SIG-M5 treated with dmso at 0.1 percent for 504 hours (cell line): ENCODE measurements at regions not wholly inside any gene's neighbourhood (a gene's known extent, or its start where the extent isn't known, plus 50 kb on each side); places are given as distances from the start of the nearest gene placed in this dataset.

Source experiments
- DNase-seq: peaks from one replicate; lab custom pipeline; 2025; ENCODE audit not compliant: unreplicated experiment; lab: John Stamatoyannopoulos, UW

DNA sequence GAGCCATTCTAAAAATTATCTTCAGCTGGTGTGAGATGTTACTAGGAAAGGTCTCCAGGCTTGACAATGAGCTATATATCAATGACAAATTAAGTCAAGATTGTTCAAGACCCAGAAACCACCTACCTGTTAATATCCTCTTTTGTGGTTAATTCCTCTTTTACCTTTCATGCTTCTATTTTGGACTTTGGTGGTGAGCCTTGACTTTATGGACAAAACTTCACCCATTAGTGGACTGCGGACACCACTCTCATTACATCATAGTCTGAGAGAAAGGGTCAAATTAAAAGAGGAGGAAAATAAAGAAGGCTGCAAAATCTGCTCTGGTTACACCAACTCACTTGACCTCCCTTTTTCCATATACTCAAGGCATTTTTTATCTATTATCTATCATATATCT lies 271.5 kb upstream of the TTC14 start:
- no peak for DNase-seq

GRCh38 chr3:180332608-180333007 lies 269.4 kb upstream of the TTC14 start:
- DNase-seq, result no peak

GRCh38 chr3:180335050-180335449 lies 266.9 kb upstream of the TTC14 start:
- no peak for DNase-seq

DNA sequence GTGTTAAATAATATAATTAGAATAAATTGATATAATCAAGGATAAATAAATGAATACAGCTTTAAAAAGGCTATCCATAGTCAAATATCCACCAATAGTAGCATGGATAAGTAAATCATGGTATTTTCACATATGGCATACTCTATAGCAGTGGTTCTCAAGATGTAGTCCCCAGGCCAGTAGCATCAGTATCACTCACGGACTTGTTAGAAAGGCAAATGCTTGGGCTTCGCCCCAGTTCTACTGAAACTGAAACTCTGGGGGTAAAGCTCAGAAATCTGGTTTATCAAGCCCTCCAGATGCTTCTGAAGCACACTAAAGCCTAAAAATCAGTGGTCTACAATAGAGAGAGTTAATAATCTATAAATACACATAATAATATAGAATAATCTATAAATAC lies 261.6 kb upstream of the TTC14 start:
- DNase-seq, result no peak

DNA sequence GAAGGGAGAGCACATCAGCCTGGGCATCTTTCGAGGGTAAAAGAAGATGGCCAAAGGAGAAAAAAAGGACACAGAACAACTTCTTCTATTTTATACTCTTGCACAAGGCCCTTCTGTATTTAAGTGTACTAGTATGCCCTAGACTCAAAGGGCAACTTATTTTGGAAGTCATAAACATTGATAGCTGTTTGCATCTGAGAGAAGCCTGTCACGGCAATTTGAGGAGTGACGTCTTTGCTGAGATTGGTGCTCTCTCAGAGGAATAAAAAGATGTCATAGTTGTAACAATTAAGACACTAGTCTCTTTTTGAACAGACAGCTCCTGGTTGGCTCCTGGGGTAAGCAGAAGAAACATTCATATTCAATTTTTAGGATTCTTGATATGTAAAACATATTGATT lies 260.4 kb upstream of the TTC14 start:
- no peak for DNase-seq

- DNase-seq, result no peak
Measured at GRCh38 chr3:180351601-180352000, 250.4 kb upstream of the TTC14 start.

DNA sequence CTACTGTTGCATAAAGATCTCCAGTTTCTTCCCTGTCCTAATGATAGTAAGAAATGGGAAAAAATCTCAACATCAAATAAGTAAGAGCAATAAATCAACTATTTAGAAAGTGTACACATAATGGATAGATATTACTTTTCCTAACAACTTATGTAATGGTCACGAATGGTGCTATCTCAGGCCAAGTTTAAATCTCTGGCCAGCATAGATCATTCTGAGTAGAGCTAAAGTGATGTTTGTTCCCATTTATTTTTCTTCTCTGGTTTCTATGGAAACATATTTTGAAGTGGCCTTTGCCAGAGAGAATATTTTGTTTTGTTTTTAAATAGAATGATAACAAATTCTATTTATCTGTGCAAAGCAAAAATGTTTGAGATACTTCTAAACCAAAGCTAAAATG lies 249.7 kb upstream of the TTC14 start:
- no peak for DNase-seq

- DNase-seq, result no peak
Measured at GRCh38 chr3:180354214-180354613, 247.7 kb upstream of the TTC14 start.

DNA sequence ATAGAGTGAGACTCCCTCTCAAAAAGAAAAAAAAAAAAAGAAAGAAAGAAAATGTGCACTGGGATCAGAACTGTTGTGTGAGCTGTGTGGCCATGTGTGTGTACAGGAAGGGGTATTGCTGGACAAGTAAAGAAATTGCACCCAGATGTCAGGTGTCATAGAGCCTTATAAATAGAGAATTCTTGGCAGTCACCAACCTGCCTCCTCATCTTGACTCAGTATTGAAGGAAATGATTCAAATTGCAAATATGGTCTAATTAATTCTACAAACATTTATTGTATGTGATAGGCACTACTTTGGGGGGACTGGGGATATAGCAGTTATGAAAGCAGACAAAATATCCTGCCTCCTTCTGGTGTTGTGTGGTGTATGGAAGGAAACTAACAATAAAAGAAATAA lies 243.8 kb upstream of the TTC14 start:
- DNase-seq, result no peak

DNA sequence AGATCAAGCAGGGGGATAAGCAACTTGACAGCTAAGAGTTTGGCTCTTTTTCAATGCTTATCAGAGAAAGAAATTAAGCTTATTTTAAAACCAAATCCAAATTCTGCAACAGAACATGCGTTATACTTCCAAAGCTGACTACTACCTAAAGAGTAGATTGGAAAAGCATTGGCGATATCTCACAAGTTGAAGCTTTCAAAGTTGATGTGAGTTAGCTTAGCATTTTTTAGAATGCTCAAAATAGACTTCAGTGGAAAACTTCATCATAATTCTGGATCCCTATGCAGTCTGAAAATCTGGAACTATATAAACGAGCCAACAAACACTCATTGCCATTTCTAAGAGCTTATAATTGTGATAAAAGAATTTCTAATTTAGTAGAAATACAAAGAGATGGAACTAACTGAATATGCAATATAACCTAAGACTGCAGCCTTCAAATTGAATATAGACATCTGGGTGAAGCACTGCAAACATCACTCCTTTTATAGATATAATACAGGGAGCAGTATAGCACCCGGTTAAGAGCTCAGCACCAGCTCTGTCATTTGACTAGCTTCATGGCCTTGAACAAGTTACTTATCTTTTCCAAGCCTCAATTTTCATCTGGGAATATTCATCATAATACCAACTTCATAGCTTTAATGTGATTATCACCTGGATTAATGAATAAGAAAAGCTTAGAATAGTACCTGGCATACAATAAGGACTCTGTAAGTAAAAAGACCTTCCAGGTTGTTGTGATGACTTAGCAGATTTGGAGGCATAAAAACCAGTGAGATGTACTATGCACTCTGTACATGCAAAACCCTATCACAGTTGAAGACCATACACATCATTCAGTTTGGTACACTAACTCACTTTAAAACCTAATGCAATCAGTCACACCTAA lies 242.7 kb upstream of the TTC14 start:
- no peak for DNase-seq

DNA sequence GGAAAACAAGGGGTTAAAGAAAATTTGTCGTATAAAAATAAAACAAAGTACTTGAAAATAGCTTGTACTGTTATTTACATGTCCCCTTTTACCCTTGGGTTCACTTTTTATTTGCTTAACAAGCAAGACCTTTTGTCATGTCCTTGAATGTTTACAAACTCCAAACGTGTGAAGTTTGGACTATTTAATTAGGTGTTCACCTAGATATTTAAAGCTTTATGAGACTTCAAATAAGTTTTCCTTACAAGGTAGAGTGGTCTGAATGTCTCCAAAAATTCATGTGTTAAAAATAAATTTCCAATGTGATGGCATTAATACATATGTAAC lies 242.0 kb upstream of the TTC14 start:
- no peak for DNase-seq

DNA sequence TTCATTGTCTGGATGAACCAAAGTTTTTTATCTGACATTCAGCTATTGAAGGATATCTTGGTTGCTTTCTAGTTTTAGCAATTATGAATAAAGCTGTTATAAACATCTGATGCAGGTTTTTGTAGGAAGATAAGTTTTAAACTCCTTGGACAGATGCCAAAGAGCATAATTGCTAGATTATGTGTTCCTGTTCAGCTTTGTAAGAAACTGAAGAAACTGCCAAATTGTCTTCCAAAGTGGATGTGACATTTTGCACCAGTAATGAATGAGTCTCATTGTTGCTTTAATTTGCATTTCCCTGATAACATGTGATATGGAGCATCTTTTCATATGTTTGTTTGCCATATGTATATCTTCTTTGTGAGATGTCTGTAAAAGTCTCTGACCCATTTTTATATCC lies 239.9 kb upstream of the TTC14 start:
- DNase-seq, result no peak

- no peak for DNase-seq
Measured at GRCh38 chr3:180375831-180376230, 226.1 kb upstream of the TTC14 start.

DNA sequence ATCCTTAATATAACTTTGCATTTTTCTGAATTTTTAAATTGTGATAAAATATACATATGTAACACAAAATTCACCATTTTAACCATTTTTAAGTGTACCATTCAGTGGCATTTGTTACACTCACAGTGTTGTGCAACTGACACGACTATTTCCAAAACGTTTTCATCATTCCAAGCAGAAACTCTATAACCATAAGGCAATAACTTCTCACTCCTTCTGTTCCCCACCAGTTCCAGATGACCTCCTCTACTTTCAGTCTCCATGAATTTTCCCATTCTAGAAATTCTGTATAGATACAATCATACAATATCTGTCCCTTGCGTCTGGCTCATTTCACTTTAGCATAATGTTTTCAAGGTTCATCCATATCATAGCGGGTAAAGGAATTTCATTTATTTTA lies 223.5 kb upstream of the TTC14 start:
- DNase-seq, result no peak

GRCh38 chr3:180382638-180383180 lies 219.3 kb upstream of the TTC14 start:
- DNase-seq, result no peak

DNA sequence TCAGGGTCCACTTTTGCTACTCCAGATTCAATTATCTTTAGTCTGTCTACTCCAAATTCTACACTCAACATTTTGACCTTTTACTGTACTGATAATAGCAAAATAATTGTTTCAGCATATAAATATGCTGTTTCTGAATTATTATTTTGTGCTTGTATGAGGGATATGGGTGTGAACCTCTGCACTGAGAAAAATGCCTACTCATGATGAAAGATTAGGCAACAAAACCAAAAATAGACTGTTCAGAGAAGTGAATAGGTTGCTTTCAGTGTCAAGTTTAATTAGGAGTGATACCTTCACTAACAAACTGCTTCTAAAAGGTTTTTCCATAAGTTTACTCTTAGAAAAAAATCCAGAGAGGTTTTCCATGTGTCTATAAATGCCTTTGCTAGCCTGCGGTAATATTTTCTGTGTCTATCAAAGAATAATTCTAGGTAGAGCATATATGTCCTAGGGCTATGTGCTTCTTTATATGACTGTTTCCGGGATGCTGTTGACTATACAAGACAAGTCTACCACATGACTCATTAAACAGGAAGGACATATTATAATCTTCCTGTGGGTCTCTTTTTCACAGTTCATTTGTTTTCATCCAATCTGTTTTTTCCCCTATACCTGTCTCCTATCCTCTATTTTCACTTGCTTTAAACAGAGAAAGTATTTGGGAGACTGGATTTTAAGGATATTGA lies 218.5 kb upstream of the TTC14 start:
- peak; percentile 61 for DNase-seq

GRCh38 chr3:180390313-180390712 lies 211.7 kb upstream of the TTC14 start:
- peak; percentile 35 for DNase-seq

GRCh38 chr3:180391001-180391400 lies 211.0 kb upstream of the TTC14 start:
- DNase-seq, result no peak

GRCh38 chr3:180401226-180401625 lies 200.7 kb upstream of the TTC14 start:
- DNase-seq, result no peak

DNA sequence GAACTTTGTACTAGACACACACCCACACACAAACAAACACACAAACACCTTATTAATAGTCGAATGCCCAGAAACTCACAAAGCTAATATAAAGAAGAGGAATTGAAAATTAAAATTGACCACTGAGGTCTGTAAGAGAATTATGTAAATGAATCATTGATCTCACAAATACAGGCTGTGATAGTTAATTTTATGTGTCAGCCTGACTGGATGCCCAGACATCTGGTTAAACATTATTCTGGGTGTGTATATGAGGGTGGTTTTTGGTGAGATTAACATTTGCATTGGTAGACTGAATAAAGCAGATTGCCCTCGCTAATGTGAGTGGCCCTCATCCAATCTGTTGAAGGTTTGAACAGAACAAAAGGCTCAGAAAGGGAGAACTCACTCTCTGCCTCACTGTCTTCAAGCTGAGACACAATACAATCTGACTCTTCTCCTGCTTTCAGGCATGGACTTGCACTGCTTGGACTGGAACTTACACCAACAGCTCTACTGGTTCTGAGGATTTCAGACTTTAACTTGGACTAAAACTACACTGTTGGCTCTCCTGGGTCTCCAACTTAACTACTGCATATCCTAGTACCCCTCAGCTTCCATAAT lies 199.4 kb upstream of the TTC14 start:
- no peak for DNase-seq

GRCh38 chr3:180403156-180403555 lies 198.8 kb upstream of the TTC14 start:
- no peak for DNase-seq

DNA sequence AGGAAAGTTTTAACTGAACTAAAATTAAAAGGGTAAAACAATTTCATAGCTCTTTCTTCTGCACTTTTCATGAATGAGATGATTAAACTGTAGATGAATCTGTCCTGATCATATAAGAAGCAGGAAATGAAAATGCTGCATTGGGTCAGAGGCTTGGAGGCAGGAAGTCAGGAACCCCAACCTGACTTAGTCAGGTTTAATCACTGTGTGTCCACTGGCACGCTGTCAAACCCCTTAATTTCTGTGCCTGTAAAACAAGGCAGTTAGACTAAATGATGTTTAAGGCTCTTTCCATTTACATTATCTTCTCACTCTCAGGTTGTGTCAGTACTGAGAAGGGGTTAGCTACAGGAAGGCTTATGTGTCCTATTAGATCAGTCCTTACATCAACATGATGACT lies 193.3 kb upstream of the TTC14 start:
- DNase-seq, result no peak
